NCI-H1436 (cell line): ENCODE measurements at regions not wholly inside any gene's neighbourhood (a gene's known extent, or its start where the extent isn't known, plus 50 kb on each side); places are given as distances from the start of the nearest gene placed in this dataset.

Source experiments
- DNase-seq: peaks from one replicate; lab custom pipeline; 2025; lab: John Stamatoyannopoulos, UW

DNA sequence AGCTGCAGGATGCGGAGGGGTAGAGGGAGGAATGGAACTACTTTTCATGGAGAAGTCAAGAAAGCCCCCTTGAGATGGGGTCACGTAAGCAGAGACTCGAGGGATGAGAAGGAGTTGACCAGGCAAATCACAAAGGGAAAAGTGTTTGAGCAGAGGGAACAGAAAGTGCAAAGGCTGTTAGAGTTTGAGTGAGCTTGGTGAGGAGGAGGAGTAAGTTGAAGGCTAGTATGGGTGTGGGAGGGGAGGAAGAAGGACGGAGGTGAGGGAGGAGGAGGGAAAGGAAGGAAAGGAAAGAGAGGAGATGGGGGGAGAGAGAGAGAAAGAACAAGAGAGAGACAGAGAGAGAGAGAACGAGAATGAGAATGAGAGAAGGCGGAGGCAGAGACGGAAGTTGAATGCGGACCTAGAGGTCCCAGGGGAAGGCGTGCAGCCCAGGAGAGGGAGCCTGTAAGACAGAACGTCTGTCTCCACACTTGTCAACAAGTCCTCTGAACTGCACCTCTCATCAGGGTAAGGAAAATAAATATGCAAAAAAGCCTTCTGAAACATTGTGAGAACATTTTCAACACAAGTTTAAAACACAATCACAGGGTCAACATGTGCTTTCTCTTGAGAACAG, 279.8 kb upstream of the EEF2KMT start:
- DNase-seq: no peak

DNA sequence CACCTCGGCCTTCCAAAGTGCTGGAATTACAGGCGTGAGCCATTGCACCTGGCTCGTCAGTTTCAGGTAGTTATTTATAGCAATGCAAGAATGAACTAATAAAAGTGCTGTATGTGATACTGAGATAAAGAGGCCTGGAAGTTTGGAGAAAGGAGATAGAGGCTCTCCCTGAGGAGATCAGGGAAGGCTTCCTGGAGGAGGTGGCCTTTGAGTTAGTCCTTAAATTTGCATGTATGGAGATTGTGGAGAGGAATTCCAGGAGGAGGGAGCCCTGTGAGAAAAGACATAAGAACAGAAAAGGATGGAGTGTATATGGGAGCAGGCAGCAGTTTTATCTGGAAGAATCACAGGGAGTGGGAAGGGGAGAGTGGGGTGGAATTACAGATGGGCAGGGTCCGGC, 276.6 kb upstream of the EEF2KMT start:
- DNase-seq: no peak

DNA sequence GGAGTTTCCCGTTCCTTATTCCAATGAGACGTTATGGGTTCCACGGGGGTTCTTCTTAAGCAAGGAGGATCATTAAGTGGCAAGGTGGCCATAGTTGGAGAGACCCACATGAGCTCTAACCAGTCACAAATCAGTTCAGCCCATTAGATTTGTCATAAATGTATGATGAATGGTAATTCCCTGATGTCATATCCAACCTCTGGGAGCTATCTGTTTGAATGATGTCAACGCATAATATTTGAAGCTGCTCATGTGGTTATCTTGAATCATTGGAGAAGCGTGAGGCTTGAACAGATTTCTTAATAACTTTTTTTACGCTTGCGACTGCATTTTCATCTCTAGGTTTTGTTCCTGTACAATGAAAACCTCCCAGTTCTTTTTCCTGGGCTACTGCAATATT, 270.4 kb upstream of the EEF2KMT start:
- no peak for DNase-seq

DNA sequence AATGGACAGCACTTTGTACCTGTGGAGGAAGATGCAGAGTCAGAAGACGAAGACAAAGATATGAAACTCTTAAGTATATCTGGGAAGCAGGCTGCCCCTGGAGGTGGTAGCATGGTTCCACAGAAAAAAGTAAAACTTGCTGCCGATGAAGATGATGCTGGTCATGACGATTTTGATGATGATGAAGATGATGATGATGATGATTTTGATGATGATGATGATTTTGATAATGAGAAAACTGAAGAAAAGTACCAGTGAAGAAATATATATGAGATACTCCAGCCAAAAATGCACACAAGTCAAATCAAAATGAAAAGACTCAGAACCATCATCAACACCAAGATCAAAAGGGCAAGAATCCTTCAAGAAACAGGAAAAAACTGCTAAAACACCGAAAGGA, 268.5 kb upstream of the EEF2KMT start:
- no peak for DNase-seq

DNA sequence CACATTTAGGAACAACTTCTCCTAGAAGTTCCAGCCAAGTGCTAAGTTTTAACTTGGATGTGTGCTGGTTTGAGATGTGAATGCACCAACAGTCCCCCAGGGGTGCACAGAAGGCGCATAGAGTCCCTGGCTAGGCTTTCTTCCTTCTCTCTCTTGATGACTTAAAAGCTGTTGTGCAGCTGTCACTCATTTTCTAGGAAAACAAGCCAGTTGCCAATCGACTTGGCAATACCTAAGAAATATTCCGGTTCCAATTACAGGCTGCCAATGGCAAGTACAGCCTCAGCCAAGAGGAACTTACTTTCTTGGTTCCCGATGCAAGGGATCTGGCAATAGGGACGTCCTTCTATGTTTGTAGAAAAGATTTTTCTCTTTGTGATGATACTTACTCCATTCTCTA, 266.6 kb upstream of the EEF2KMT start:
- no peak for DNase-seq

DNA sequence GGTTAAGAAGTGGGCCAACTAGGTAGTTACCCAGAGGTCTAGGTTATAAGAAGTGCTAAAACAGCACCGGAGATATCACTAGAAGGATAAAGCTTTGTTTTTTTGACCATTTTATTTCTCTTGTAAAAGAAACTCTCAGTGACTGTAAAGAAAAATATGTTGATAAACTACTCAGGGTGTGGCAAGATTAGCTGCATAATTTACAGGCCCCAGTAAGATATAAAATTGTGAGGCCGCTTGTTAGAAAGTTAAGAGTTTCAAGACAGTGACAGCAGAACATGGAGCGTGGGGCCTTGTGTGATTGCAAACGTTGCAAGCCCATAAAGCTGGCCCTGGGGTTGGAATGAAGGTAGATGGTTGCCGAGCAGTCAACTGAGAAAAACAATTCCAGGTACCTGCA, 263.7 kb upstream of the EEF2KMT start:
- no peak for DNase-seq

DNA sequence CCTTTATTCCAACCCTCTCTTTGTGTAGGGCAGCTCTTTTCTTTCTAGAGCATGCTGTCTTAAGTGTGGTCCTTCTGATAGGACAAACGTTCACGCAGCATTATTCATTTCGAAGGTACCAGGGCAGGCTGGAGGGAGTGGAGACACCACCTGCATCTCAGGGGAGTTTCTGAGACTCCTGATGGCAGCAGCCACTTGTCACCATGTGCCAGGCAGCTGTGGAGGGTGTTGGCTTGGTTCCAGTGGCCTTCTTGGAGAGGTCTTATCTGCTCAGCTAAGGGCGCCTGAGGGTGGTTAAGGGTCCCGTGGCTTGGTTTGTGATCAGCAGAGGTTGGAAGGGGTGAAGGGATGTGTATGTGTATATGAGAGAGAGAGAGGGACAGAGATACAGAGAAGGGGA, 257.1 kb upstream of the EEF2KMT start:
- no peak for DNase-seq

DNA sequence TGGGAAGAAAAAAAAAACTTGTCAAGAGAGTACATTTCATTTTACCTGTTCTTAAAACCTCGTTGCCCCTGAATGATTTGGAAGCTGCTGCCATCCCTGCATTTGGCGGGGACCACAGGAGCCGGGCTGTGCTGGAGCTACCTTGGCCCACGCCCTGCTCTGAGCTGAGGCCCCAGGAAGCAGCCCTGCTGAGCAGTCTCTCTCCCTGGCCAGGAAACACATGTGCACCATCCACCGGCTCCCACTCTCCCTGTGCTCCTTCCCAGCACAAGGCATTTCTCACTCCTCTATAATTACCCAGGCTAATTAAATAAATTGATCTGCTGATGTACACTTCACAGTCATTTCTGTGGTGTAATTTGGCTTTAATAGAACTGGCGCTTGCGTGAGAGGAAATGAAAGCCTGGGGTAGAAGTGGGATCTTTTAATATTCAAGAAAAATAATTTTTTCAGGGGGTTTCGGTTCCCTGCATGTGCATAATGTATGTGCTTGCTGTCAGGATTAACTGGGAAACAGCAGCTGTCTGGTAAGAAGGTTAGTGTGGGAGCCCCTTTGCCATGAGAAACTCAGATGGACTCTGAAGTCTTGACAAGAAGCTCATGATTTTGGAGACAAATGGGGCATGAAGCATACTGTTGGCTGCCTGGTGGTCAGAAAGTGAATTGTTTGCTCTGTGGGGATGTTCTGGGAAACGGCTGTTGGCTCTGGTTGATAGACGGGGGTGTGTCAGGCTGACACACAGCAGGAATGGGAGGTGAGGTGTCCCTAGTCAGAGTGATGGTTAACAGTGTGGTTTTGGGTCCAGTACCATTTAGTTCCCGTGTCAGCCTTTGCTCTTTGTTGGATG, 252.3 kb upstream of the EEF2KMT start:
- no peak for DNase-seq

DNA sequence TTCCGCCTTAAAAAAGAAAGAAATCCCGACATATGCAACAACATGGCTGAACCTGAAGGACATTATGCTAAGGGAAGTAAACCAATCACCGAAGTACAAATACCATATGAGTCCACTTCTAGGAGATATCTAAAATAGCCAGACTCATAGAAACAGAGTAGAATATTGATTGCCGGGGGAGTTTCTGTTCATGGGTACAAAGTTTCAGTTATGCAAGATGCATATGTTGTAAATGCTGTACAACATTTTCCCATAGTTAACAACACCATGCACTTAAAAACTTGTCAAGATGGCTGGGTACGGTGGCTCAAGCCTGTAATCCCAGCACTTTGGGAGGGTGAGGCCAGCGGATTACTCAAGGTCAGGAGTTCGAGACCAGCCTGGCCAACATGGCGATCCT, 251.5 kb upstream of the EEF2KMT start:
- DNase-seq: no peak

DNA sequence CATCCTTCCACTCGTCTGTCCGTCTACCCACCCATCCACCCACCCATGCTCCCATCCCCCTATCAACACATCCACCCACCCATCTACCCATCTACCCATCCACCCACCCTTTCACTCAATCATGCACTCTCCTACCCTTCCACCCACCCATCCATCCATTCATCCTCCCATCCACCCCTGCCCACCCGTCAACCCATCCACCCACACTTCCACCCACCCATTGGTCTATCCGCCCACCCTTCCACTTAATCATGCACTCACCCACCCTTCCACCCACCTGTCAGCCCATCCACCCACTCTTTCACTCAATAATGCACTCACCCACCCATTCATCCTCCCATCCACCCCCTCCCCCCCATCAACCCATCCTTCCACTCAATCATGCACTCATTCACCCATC, 250.0 kb upstream of the EEF2KMT start:
- DNase-seq: no peak

DNA sequence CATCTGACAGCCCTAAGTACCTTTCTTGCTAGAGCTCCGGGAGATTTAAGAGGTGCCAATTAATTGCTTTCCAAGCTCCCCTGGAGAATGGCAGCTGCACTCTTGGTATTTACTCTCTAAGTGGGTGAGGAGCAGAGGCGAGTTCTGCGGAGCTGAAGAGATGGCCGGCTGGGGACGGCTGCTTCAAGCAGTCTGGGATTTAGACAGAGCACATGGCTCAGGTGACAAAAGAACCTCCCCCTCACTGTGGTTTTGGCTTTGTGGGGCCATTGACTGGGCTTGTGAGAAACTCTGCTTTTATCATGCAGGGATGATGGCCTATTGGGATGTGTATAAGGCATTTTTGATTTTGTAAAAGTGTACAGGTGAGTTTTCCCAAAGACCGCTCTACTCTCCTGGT, 239.3 kb upstream of the EEF2KMT start:
- DNase-seq: no peak

DNA sequence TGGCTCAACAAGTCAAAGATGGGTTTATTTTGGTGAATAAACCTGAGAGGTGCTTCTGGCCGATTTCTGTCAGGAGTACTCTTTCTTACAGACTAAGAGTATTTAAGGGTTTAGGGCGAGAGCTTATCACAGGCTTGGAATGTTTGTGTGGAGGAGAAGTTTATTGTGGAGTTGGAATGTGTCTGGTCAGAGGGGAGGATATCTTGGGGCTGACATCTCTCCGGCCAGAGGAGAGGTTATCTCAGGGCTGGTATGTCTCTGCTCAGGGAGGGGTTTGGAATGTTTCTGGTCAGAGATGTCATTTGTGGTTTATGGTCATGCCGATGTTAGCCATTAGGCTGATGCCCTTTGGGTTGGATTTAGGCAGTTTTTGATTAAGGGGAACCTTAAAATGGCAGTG, 236.4 kb upstream of the EEF2KMT start:
- DNase-seq: no peak

DNA sequence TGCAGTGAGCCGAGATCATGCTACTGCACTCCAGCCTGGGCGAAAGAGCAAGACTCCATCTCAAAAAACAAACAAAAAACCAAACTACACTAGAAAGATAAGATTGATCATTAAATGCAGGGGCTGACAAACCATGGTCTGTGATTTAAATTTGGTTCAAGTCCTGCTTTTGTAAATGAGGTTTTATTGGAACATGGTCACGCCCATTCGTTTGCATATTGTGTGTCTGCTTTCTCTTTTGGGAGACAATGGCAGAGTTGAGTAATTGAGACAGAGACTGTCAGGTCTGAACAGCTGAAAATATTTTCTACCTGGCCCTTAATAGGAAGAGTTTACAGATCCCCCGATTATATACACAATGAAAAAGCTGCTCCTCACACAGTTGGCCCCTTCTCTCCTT, 235.5 kb upstream of the EEF2KMT start:
- no peak for DNase-seq

DNA sequence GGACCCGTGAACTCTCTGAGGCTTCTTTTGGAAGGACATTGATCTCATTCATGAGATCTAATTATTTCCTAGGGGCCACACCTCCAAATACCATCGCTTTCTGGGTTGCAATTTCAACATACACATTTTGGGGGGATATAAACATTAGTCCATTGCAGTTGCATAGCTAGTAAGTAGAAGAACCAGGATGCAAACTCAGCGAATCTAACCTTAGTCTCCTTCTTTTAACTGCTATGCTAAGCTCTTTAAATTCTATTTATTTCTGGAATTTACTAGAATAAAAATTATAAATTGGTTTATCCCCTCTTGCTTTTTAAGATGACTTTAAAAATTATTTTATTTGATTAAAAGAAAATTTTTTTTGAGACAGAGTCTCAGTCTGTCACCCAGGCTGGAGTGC, 232.5 kb upstream of the EEF2KMT start:
- no peak for DNase-seq

DNA sequence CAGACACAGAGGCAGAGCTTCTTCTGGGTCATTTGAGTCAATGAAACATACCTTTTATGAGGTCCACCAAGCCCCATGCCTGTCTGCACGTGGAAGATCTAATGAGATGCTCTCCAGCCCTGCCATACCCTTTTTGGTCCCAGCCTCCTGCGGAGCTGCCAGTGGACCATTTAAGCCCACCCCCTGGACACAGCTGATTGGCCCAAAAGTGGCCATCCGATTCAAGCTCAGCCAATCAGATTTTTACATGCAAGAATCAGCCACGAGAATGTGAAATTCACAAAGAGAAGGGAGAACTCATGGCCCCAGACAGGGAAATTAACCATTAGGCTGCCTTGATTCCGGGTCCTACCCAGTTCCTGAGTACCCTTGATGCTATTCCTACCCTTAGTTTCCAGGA, 231.0 kb upstream of the EEF2KMT start:
- DNase-seq: no peak

DNA sequence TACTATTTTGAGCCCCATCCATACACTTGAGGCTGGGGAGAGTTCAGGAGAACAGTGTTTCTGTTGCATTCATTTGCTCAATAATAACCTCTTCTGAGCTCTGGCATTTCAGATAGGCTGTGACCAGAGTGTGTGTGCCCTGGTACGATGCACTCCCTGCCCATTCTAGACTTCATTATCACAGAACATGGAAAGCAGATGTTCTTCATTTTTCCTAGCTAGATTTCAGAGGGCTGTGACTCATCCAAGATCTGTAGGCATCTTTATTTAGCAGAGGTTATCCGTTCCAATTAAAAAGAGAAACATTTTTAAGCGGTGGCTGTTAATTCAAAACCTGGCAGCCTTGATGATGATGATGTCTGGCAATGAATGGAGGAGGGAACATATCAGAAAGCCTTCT, 228.8 kb upstream of the EEF2KMT start:
- no peak for DNase-seq

DNA sequence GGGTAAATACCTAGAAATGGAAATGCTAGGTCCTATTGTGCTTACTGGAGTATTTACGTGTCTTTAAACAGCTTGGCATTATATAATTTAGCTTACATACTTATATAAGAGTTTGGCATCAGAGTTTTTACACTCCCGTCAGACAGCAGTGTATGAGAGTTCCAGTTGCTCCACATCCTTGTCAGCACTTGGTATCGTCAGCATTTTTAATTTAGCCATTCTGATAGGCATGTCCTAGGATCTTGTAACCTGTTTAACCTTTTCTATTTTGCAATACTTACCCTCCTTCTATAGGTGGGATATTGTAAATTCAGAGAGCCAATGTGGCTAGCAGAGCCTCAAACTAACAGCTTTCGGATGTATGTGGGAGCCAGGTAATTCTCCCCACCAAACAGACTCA, 228.3 kb upstream of the EEF2KMT start:
- DNase-seq: no peak

DNA sequence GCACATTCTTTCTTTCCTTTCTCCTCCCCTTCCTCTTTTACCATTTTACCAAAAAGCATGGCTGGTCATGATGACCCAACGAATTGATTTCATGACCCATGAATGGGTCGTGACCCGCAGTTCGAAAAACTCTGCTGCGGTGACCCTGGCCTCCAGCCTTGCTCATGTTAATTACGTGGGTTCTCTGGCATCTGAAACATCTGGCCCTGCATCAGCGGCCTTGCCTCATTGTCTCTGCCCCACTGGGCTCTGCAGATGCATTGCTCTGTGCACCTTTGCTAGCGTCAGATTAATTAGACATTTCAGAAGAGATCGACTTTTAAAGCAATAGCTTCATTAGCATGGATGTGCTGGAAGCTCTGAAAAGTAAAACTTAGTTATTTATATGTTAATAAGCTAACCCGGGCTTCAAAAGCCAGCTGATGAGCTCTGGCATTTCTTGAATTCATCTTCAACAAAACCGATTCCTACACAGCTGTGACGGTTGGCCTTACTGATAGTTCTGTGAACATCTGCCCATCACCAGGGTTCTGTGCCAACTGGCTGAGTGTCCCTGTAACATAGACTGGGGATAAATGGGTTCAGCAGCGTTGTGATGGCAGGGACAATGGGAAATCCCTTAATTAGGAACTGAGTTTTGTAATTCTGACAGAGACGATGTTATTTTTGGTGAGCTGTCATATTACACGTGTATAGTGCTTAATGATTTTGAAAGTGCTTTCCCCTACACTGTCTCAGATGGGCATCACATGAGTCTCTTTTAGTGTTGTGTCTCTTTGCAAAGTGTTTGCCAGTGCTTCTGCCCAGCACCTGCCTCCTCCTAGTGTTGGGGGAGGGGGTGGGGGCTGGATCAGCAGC, 225.9 kb upstream of the EEF2KMT start:
- no peak for DNase-seq

DNA sequence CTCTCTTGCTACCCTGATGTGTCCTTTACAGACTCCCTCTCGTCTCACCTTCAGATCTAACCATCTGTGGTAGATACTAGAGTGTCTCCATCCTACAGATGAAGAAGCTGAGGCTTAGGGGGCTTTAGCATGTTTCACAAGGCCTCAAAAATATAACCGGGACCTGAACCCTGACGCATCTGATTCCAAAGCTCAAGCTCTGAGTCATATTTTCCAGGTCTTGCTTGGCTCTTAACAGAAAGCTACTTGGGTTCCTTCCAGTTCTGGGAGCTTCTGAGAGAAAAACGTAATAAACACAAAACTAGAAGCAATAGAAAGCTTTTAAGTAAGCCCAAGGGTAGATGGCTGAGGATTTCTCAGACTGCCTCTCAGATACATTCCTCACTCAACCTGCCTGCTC, 224.3 kb upstream of the EEF2KMT start:
- DNase-seq: no peak

DNA sequence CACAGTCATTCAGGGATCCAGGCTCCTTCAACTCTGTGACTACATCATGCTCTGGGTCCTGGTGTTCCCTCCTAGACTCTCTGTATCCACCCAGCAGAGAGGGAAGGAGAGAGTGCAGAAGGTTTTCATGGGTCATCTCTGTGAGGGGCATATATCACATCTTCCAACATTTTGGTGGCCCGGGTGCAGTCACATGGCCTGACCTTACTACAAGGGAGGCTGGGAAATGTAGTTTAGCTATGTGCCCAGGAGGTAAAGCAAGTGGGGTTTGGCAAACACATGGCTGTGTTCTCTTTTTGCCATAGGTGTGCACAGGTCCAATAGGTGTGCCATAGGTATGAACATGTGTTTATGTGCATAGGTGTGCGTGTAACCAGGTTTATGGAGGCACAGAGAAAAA, 222.2 kb upstream of the EEF2KMT start:
- DNase-seq: no peak

DNA sequence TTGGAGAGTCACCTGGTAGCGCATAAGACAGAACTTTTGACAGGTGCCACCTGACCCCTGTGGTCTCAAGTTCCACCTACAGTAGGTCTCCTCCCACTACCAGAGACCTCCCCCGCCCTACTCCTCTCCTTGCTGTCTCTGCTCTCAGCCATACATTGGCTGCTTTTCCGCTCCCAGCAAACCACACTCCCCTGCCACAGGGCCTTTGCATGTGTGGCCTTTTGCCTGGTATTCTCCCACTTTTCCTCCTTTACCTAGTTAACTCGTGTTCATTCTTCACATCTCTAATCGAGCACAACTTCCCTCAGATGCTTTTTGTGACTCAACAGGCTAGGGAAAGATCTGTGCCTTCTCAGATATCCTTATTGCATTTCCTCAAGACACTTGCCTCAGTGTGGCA, 218.3 kb upstream of the EEF2KMT start:
- no peak for DNase-seq

DNA sequence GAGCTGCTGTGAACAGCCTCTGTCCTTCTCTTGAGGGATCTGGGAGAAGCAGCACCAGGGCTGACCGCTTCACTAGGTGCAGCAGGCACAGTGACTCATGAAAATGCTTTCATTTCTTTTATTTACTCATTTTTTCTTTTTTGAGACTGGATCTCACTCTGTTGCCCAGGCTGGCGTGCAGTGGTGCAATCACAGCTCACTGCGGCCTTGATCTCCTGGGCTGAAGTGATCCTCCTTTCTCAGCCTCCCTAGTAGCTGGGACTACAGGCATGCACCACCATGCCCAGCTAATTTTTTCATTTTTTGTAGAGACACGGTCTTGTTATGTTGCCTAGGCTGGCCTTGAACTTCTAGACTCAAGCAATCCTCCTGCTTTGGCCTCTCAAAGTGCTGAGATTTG, 216.8 kb upstream of the EEF2KMT start:
- DNase-seq: no peak
